Activated CD4-positive, alpha-beta T cell treated with anti-CD3 and anti-CD28 coated beads, Interleukin-2, amount 10 ng/mL, durations not matched to agents 24 days and 14 days (primary cell): ENCODE measurements at regions not wholly inside any gene's neighbourhood (a gene's known extent, or its start where the extent isn't known, plus 50 kb on each side); places are given as distances from the start of the nearest gene placed in this dataset.

ENCODE experiments used
- DNase-seq: peaks from one replicate; pipeline ENCODE4 v3.0.0; 2022
- H3K27ac Mint-ChIP-seq: one replicate; pipeline ENCODE4 v1.8.0; 2022; ENCODE audit warnings: mild to moderate bottlenecking, mixed read lengths
- H3K27me3 Mint-ChIP-seq: one replicate; pipeline ENCODE4 v1.8.0; 2022; ENCODE audit warnings: mixed read lengths
- H3K36me3 Mint-ChIP-seq: one replicate; pipeline ENCODE4 v1.8.0; 2022; ENCODE audit warnings: low read depth, mild to moderate bottlenecking, mixed read lengths
- H3K4me1 Mint-ChIP-seq: one replicate; pipeline ENCODE4 v1.8.0; 2021; ENCODE audit warnings: mixed read lengths
- H3K4me3 Mint-ChIP-seq: one replicate; pipeline ENCODE4 v1.8.0; 2022; ENCODE audit warnings: mild to moderate bottlenecking, moderate library complexity, mixed read lengths
- H3K9me3 Mint-ChIP-seq: one replicate; pipeline ENCODE4 v1.8.0; 2021; ENCODE audit warnings: mixed read lengths
- intact Hi-C: fragments of 100-400 bp; cut with micrococcal nuclease; formaldehyde crosslinking; loops from one replicate; pipeline ENCODE4 v1.15.1; 2023

GRCh38 chr10:2236876-2237275 lies 499.6 kb upstream of the ADARB2 start:
- intact Hi-C loops = no loop called here
- H3K4me3 Mint-ChIP-seq = no peak overlapping the region
- no peak overlapping the region for H3K27ac Mint-ChIP-seq
- H3K9me3 Mint-ChIP-seq = no peaks in the 10 kb centered on the region
- no peaks in the 10 kb centered on the region for H3K36me3 Mint-ChIP-seq
- DNase-seq = no peak
- H3K4me1 Mint-ChIP-seq = no peaks in the 10 kb centered on the region
- H3K27me3 Mint-ChIP-seq = no peaks in the 10 kb centered on the region

GRCh38 chr10:2232479-2232878 lies 495.2 kb upstream of the ADARB2 start:
- Mint-ChIP-seq H3K9me3 (no peaks in the 10 kb centered on the region), H3K27me3 (no peaks in the 10 kb centered on the region), H3K4me3 (no peak overlapping the region), H3K4me1 (no peaks in the 10 kb centered on the region), H3K27ac (no peak overlapping the region), H3K36me3 (no peaks in the 10 kb centered on the region)
- no peak for DNase-seq
- intact Hi-C loops = no loop called here

GRCh38 chr10:2230478-2230877 lies 493.2 kb upstream of the ADARB2 start:
- Mint-ChIP-seq H3K4me3 (no peak overlapping the region), H3K27me3 (no peaks in the 10 kb centered on the region), H3K9me3 (no peaks in the 10 kb centered on the region), H3K27ac (no peak overlapping the region), H3K36me3 (no peaks in the 10 kb centered on the region), H3K4me1 (no peaks in the 10 kb centered on the region)
- DNase-seq = no peak
- intact Hi-C loops = no loop called here

GRCh38 chr10:2228320-2228901 lies 491.1 kb upstream of the ADARB2 start:
- no peak overlapping the region for H3K4me3 Mint-ChIP-seq
- H3K27ac Mint-ChIP-seq = no peak overlapping the region
- intact Hi-C loops = no loop called here
- H3K36me3 Mint-ChIP-seq = no peaks in the 10 kb centered on the region
- no peak for DNase-seq
- H3K9me3 Mint-ChIP-seq = no peaks in the 10 kb centered on the region
- H3K27me3 Mint-ChIP-seq = no peaks in the 10 kb centered on the region
- H3K4me1 Mint-ChIP-seq = no peaks in the 10 kb centered on the region

- no peak overlapping the region for H3K27ac Mint-ChIP-seq
- H3K36me3 Mint-ChIP-seq = no peaks in the 10 kb centered on the region
- DNase-seq = no peak
- H3K4me1 Mint-ChIP-seq = no peaks in the 10 kb centered on the region
- no peaks in the 10 kb centered on the region for H3K27me3 Mint-ChIP-seq
- H3K9me3 Mint-ChIP-seq = no peaks in the 10 kb centered on the region
- intact Hi-C loops = no loop called here
- no peak overlapping the region for H3K4me3 Mint-ChIP-seq
Observed at GRCh38 chr10:2225609-2226008, 488.3 kb upstream of the ADARB2 start.

GRCh38 chr10:2223548-2224320 lies 486.4 kb upstream of the ADARB2 start:
- Mint-ChIP-seq H3K27ac (no peak overlapping the region), H3K4me1 (no peaks in the 10 kb centered on the region), H3K36me3 (no peaks in the 10 kb centered on the region), H3K4me3 (no peak overlapping the region), H3K9me3 (no peaks in the 10 kb centered on the region), H3K27me3 (no peaks in the 10 kb centered on the region)
- DNase-seq = no peak
- intact Hi-C loops = no loop called here

- DNase-seq = no peak
- Mint-ChIP-seq H3K9me3 (no peaks in the 10 kb centered on the region), H3K27ac (no peak overlapping the region), H3K4me3 (no peak overlapping the region), H3K27me3 (no peaks in the 10 kb centered on the region), H3K36me3 (no peaks in the 10 kb centered on the region), H3K4me1 (no peaks in the 10 kb centered on the region)
- intact Hi-C loops = no loop called here
Observed at GRCh38 chr10:2222631-2223030, 485.3 kb upstream of the ADARB2 start.

GRCh38 chr10:2214805-2215204 lies 477.5 kb upstream of the ADARB2 start:
- H3K4me3 Mint-ChIP-seq = no peak overlapping the region
- no peaks in the 10 kb centered on the region for H3K9me3 Mint-ChIP-seq
- DNase-seq = no peak
- no peaks in the 10 kb centered on the region for H3K36me3 Mint-ChIP-seq
- H3K4me1 Mint-ChIP-seq = no peaks in the 10 kb centered on the region
- H3K27me3 Mint-ChIP-seq = no peaks in the 10 kb centered on the region
- intact Hi-C loops = no loop called here
- H3K27ac Mint-ChIP-seq = no peak overlapping the region

GRCh38 chr10:2214092-2214491 lies 476.8 kb upstream of the ADARB2 start:
- DNase-seq = no peak
- Mint-ChIP-seq H3K9me3 (no peaks in the 10 kb centered on the region), H3K4me3 (no peak overlapping the region), H3K36me3 (no peaks in the 10 kb centered on the region), H3K27ac (no peak overlapping the region), H3K4me1 (no peaks in the 10 kb centered on the region), H3K27me3 (no peaks in the 10 kb centered on the region)
- intact Hi-C loops = no loop called here

GRCh38 chr10:2212244-2212834 lies 475.0 kb upstream of the ADARB2 start:
- DNase-seq = no peak
- Mint-ChIP-seq H3K4me1 (no peaks in the 10 kb centered on the region), H3K27me3 (no peaks in the 10 kb centered on the region), H3K4me3 (no peak overlapping the region), H3K27ac (no peak overlapping the region), H3K36me3 (no peaks in the 10 kb centered on the region), H3K9me3 (no peaks in the 10 kb centered on the region)
- intact Hi-C loops = no loop called here

- no peaks in the 10 kb centered on the region for H3K27me3 Mint-ChIP-seq
- DNase-seq = no peak
- no peaks in the 10 kb centered on the region for H3K4me1 Mint-ChIP-seq
- H3K27ac Mint-ChIP-seq = no peak overlapping the region
- intact Hi-C loops = no loop called here
- H3K9me3 Mint-ChIP-seq = no peaks in the 10 kb centered on the region
- H3K36me3 Mint-ChIP-seq = no peaks in the 10 kb centered on the region
- H3K4me3 Mint-ChIP-seq = no peak overlapping the region
Observed at GRCh38 chr10:2210088-2210487, 472.8 kb upstream of the ADARB2 start.

- Mint-ChIP-seq H3K4me1 (no peaks in the 10 kb centered on the region), H3K27ac (no peak overlapping the region), H3K9me3 (no peaks in the 10 kb centered on the region), H3K36me3 (no peaks in the 10 kb centered on the region), H3K27me3 (no peaks in the 10 kb centered on the region), H3K4me3 (no peak overlapping the region)
- DNase-seq = no peak
- intact Hi-C loops = no loop called here
Observed at GRCh38 chr10:2208106-2208505, 470.8 kb upstream of the ADARB2 start.

- no peaks in the 10 kb centered on the region for H3K36me3 Mint-ChIP-seq
- no peaks in the 10 kb centered on the region for H3K27me3 Mint-ChIP-seq
- intact Hi-C loops = no loop called here
- no peak overlapping the region for H3K27ac Mint-ChIP-seq
- H3K4me3 Mint-ChIP-seq = no peak overlapping the region
- DNase-seq = no peak
- H3K4me1 Mint-ChIP-seq = no peaks in the 10 kb centered on the region
- H3K9me3 Mint-ChIP-seq = no peaks in the 10 kb centered on the region
Observed at GRCh38 chr10:2207246-2207922, 470.1 kb upstream of the ADARB2 start.

GRCh38 chr10:2205406-2205805 lies 468.1 kb upstream of the ADARB2 start:
- H3K36me3 Mint-ChIP-seq = no peaks in the 10 kb centered on the region
- no peak overlapping the region for H3K4me3 Mint-ChIP-seq
- intact Hi-C loops = no loop called here
- no peaks in the 10 kb centered on the region for H3K9me3 Mint-ChIP-seq
- no peaks in the 10 kb centered on the region for H3K27me3 Mint-ChIP-seq
- no peak overlapping the region for H3K27ac Mint-ChIP-seq
- H3K4me1 Mint-ChIP-seq = no peaks in the 10 kb centered on the region
- no peak for DNase-seq
